IMR-90 (cell line): ENCODE measurements at regions not wholly inside any gene's neighbourhood (a gene's known extent, or its start where the extent isn't known, plus 50 kb on each side); places are given as distances from the start of the nearest gene placed in this dataset.

Experiments
- ATAC-seq: fragments of 200-7000 bp; cut with Tn5 transposase; 2 replicates; pipeline ENCODE4 v1.9.1; 2020; ENCODE audit warnings: low read depth, mild to moderate bottlenecking, moderate library complexity
- BruUV-seq: library from RNA; stranded (reverse); fragments of 400-500 nt; replicated peaks from 2 replicates; lab custom pipeline; 2021; lab: Mats Ljungman, UMichigan
- CTCF ChIA-PET: fragments of 300-600 bp; formaldehyde crosslinking; extraction: SDS; loops from one replicate; lab custom pipeline; 2021; ENCODE audit warnings: antibody characterized with exemption; lab: Yijun Ruan, JAX
- POLR2A ChIA-PET: fragments of 300-600 bp; sonication (Branson Sonifier 250); formaldehyde crosslinking; loops from one replicate; lab custom pipeline; 2022; ENCODE audit warnings: antibody characterized with exemption; ENCODE audit not compliant: unreplicated experiment; lab: Charles Lee
- DNase-seq: peaks from one replicate; pipeline ENCODE4 v3.0.0; 2013
- H2AFZ ChIP-seq: replicated peaks from 2 replicates; pipeline ENCODE3; 2013; ENCODE audit warnings: low read length, mild to moderate bottlenecking; ENCODE audit not compliant: poor library complexity
- H2AK5ac ChIP-seq: 2 replicates; pipeline ENCODE4 v1.6.1; 2013; ENCODE audit warnings: low read depth, low read length, inconsistent platforms
- H2AK9ac ChIP-seq: replicated peaks from 2 replicates; pipeline ENCODE3; 2013; ENCODE audit warnings: mild to moderate bottlenecking, low read depth, low read length, moderate library complexity; ENCODE audit not compliant: poor library complexity
- H2BK120ac ChIP-seq: 2 replicates; pipeline ENCODE4 v1.6.1; 2013; ENCODE audit warnings: low read depth, low read length, inconsistent platforms
- H2BK15ac ChIP-seq: 3 replicates; pipeline ENCODE4 v1.6.1; 2013; ENCODE audit warnings: low read depth, low read length, inconsistent platforms
- H2BK20ac ChIP-seq: 2 replicates; pipeline ENCODE4 v1.6.1; 2013; ENCODE audit warnings: low read depth, mild to moderate bottlenecking, inconsistent platforms, low read length, moderate library complexity
- H2BK5ac ChIP-seq: 2 replicates; pipeline ENCODE4 v1.6.1; 2013; ENCODE audit warnings: mild to moderate bottlenecking, low read depth, low read length, inconsistent platforms; ENCODE audit not compliant: poor library complexity, severe bottlenecking
- H3K14ac ChIP-seq: replicated peaks from 2 replicates; pipeline ENCODE4 v1.6.1; 2013; ENCODE audit warnings: low read depth, low read length, inconsistent platforms
- H3K18ac ChIP-seq: 2 replicates; pipeline ENCODE4 v1.6.1; 2013; ENCODE audit warnings: low read depth, low read length, control low read depth
- H3K23ac ChIP-seq: 2 replicates; pipeline ENCODE4 v1.6.1; 2013; ENCODE audit warnings: low read depth, low read length, inconsistent platforms
- H3K27ac ChIP-seq: 2 replicates; pipeline ENCODE4 v1.5.1; 2013; ENCODE audit warnings: mild to moderate bottlenecking, control low read depth, low read length; ENCODE audit not compliant: insufficient read depth
- H3K27me3 ChIP-seq: 2 replicates; pipeline ENCODE4 v1.6.1; 2013; ENCODE audit warnings: low read length; ENCODE audit not compliant: control insufficient read depth, insufficient read depth
- H3K36me3 ChIP-seq: 2 replicates; pipeline ENCODE4 v1.6.1; 2013; ENCODE audit warnings: low read length, mixed read lengths; ENCODE audit not compliant: control insufficient read depth, insufficient read depth
- H3K4ac ChIP-seq: 2 replicates; pipeline ENCODE4 v1.6.1; 2013; ENCODE audit warnings: low read depth, low read length, inconsistent platforms
- H3K4me1 ChIP-seq: 2 replicates; pipeline ENCODE4 v1.6.1; 2013; ENCODE audit warnings: low read length, mixed read lengths; ENCODE audit not compliant: control insufficient read depth, insufficient read depth
- H3K4me2 ChIP-seq: 2 replicates; pipeline ENCODE4 v1.6.1; 2013; ENCODE audit warnings: low read depth, mild to moderate bottlenecking, control low read depth, low read length, moderate library complexity
- H3K4me3 ChIP-seq: 2 replicates; pipeline ENCODE4 v1.5.1; 2013; ENCODE audit warnings: low read depth, mild to moderate bottlenecking, control low read depth, low read length, moderate library complexity; ENCODE audit not compliant: insufficient read depth
- H3K56ac ChIP-seq: 2 replicates; pipeline ENCODE4 v1.6.1; 2013; ENCODE audit warnings: low read length, inconsistent platforms; ENCODE audit not compliant: insufficient read depth; ENCODE audit errors: extremely low read depth
- H3K79me1 ChIP-seq, 2 experiments: 2 replicates each; pipeline ENCODE4 v1.6.1; 2013; ENCODE audit warnings: low read length in 2 of 2, inconsistent platforms in 1 of 2, low read depth in 1 of 2
- H3K9ac ChIP-seq: 2 replicates; pipeline ENCODE4 v1.6.1; 2013; ENCODE audit warnings: low read depth, low read length, control low read depth
- H3K9me1 ChIP-seq: 2 replicates; pipeline ENCODE4 v1.6.1; 2013; ENCODE audit warnings: low read length, inconsistent platforms; ENCODE audit not compliant: insufficient read depth
- H3K9me3 ChIP-seq: 2 replicates; pipeline ENCODE4 v1.6.1; 2013; ENCODE audit warnings: low read length; ENCODE audit not compliant: control insufficient read depth, insufficient read depth
- H4K20me1 ChIP-seq: 2 replicates; pipeline ENCODE4 v1.6.1; 2013; ENCODE audit warnings: low read length, inconsistent platforms; ENCODE audit not compliant: insufficient read depth
- H4K5ac ChIP-seq: 2 replicates; pipeline ENCODE4 v1.6.1; 2013; ENCODE audit warnings: mild to moderate bottlenecking, low read depth, low read length, control low read depth
- H4K8ac ChIP-seq, 2 experiments: 2 replicates each; pipeline ENCODE4 v1.6.1; 2013; ENCODE audit warnings: low read depth in 2 of 2, low read length in 2 of 2, control low read depth in 1 of 2, inconsistent platforms in 1 of 2
- H4K91ac ChIP-seq: 2 replicates; pipeline ENCODE4 v1.6.1; 2013; ENCODE audit warnings: low read depth, low read length, inconsistent platforms; ENCODE audit not compliant: insufficient read depth
- BHLHE40 ChIP-seq: fragments of 150-350 bp; IDR thresholded peaks from 2 replicates; pipeline ENCODE4 v1.6.1; 2016; ENCODE audit warnings: mild to moderate bottlenecking, low read depth, low read length
- CEBPB ChIP-seq: IDR thresholded peaks from 2 replicates; pipeline ENCODE4 v1.6.1; 2012; ENCODE audit warnings: low read depth, low read length, improper control_type of control experiment
- CHD1 ChIP-seq: IDR thresholded peaks from 2 replicates; pipeline ENCODE4 v1.6.1; 2012; ENCODE audit warnings: low read depth, low read length, improper control_type of control experiment
- CTCF ChIP-seq: conservative IDR thresholded peaks from 2 replicates; pipeline ENCODE4 v1.5.1; 2012; ENCODE audit warnings: mild to moderate bottlenecking, low read depth, low read length, improper control_type of control experiment
- FOS ChIP-seq: fragments of 150-350 bp; IDR thresholded peaks from 2 replicates; pipeline ENCODE4 v1.6.1; 2016; ENCODE audit warnings: low read depth, low read length
- MAFK ChIP-seq: IDR thresholded peaks from 2 replicates; pipeline ENCODE4 v1.6.1; 2012; ENCODE audit warnings: low read depth, low read length, improper control_type of control experiment
- MAZ ChIP-seq: IDR thresholded peaks from 2 replicates; pipeline ENCODE4 v1.6.1; 2012; ENCODE audit warnings: low read depth, mild to moderate bottlenecking, low read length, improper control_type of control experiment, moderate library complexity, borderline replicate concordance
- MXI1 ChIP-seq: IDR thresholded peaks from 2 replicates; pipeline ENCODE4 v1.6.1; 2012; ENCODE audit warnings: low read depth, mild to moderate bottlenecking, low read length, moderate library complexity, borderline replicate concordance
- NFE2L2 ChIP-seq: fragments of 150-350 bp; IDR thresholded peaks from 2 replicates; pipeline ENCODE4 v1.6.1; 2016; ENCODE audit warnings: low read depth, mild to moderate bottlenecking, low read length
- POLR2A ChIP-seq: IDR thresholded peaks from 2 replicates; pipeline ENCODE4 v1.6.1; 2012; ENCODE audit warnings: mild to moderate bottlenecking, low read depth, low read length
- RAD21 ChIP-seq: IDR thresholded peaks from 2 replicates; pipeline ENCODE4 v1.6.1; 2012; ENCODE audit warnings: low read length, improper control_type of control experiment
- RCOR1 ChIP-seq: IDR thresholded peaks from 2 replicates; pipeline ENCODE4 v1.6.1; 2012; ENCODE audit warnings: mild to moderate bottlenecking, low read length, improper control_type of control experiment; ENCODE audit not compliant: insufficient replicate concordance
- RFX5 ChIP-seq: IDR thresholded peaks from 2 replicates; pipeline ENCODE4 v1.8.0; 2012; ENCODE audit warnings: low read depth, mild to moderate bottlenecking, low read length, moderate library complexity
- SMC3 ChIP-seq: fragments of 150-350 bp; IDR thresholded peaks from 2 replicates; pipeline ENCODE4 v1.6.1; 2016; ENCODE audit warnings: low read depth, mild to moderate bottlenecking, antibody characterized with exemption, low read length, moderate library complexity
- USF2 ChIP-seq: fragments of 150-350 bp; IDR thresholded peaks from 2 replicates; pipeline ENCODE4 v1.6.1; 2017; ENCODE audit warnings: mild to moderate bottlenecking, antibody characterized with exemption, low read length, low read depth
- WGBS, 2 experiments: methylation state at CpG; one replicate each; pipeline versions ENCODE4 v1.1.5 to v1.1.7; 2013; ENCODE audit warnings: missing lambda C conversion rate in 2 of 2; ENCODE audit not compliant: insufficient read length in 1 of 2; ENCODE audit errors: extremely low coverage in 2 of 2; 5-methylcytosine and 5-hydroxymethylcytosine counted together
- dilution Hi-C: fragments of 300-500 bp; cut with HindIII; formaldehyde crosslinking; loops from one replicate; pipeline ENCODE4 v1.14.3; 2018; ENCODE audit warnings: low sequenced_read_pairs; ENCODE audit not compliant: unreplicated experiment
- in situ Hi-C: fragments of 300-500 bp; cut with MboI; formaldehyde crosslinking; loops from 3 replicates; pipeline ENCODE4 v1.14.3; 2019; ENCODE audit warnings: low sequenced_read_pairs, inconsistent platforms, mixed read lengths
- intact Hi-C: fragments of 100-400 bp; cut with micrococcal nuclease; formaldehyde crosslinking; loops from 2 replicates; pipeline ENCODE4 v1.10.0; 2022
- TF ChIP-seq, protein P1 (sequence below): fragments of 150-350 bp; IDR thresholded peaks from 2 replicates; pipeline ENCODE4 v1.6.1; 2016; ENCODE audit warnings: low read depth, mild to moderate bottlenecking, low read length, moderate library complexity, borderline replicate concordance

GRCh38 chr9:89991204-89991790 lies 386.5 kb downstream of the GADD45G start:
- TF ChIP-seq BHLHE40 (no peak), POLR2A (no peak), MXI1 (no peak), NFE2L2 (no peak), RCOR1 (no peak), MAFK (no peak), USF2 (no peak), RAD21 (no peak), CHD1 (no peak), FOS (no peak), MAZ (no peak), CTCF (no peak), SMC3 (no peak), CEBPB (no peak), RFX5 (no peak)
- TF ChIP-seq, protein P1, sequence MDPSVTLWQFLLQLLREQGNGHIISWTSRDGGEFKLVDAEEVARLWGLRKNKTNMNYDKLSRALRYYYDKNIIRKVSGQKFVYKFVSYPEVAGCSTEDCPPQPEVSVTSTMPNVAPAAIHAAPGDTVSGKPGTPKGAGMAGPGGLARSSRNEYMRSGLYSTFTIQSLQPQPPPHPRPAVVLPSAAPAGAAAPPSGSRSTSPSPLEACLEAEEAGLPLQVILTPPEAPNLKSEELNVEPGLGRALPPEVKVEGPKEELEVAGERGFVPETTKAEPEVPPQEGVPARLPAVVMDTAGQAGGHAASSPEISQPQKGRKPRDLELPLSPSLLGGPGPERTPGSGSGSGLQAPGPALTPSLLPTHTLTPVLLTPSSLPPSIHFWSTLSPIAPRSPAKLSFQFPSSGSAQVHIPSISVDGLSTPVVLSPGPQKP, result no peak
- Histone ChIP-seq H2AK5ac (no peak overlapping the region), H2BK120ac (no peak overlapping the region), H2BK15ac (no peak overlapping the region), H3K18ac (no peak overlapping the region), H4K20me1 (no peaks in the 10 kb centered on the region), H4K8ac (no peak overlapping the region), H3K9ac (no peak overlapping the region), H3K79me1 (no peaks in the 10 kb centered on the region), H4K91ac (no peak overlapping the region), H3K36me3 (no peaks in the 10 kb centered on the region), H3K4me2 (no peak overlapping the region), H3K14ac (no peak overlapping the region), H3K9me1 (no peaks in the 10 kb centered on the region), H3K23ac (no peak overlapping the region), H2BK5ac (no peak overlapping the region), H3K4me1 (no peaks in the 10 kb centered on the region), H3K27ac (no peak overlapping the region), H3K4me3 (no peak overlapping the region), H2AFZ (no peak overlapping the region), H4K5ac (no peak overlapping the region), H3K9me3 (no peaks in the 10 kb centered on the region), H3K27me3 (no peaks in the 10 kb centered on the region; the same call in 1 of the 2 replicates), H2BK20ac (no peak overlapping the region), H2AK9ac (no peak overlapping the region), H3K56ac (no peak overlapping the region), H3K4ac (no peak overlapping the region)
- BruUV-seq, result no TSS peak
- in situ Hi-C loops, result no loop called here
- intact Hi-C loops, result no loop called here
- ATAC-seq, result no peak
- dilution Hi-C loops, result no loop called here
- CTCF ChIA-PET, result no interaction called here
- no peak for DNase-seq
- POLR2A ChIA-PET, result no interaction called here
- 100% methylated on average over 1 of the region's 7 CpGs; no CpG with 5 or more reads in 1 of the 2 experiments for WGBS, 2 experiments
